HG03097 (cell line): ENCODE measurements at regions not wholly inside any gene's neighbourhood (a gene's known extent, or its start where the extent isn't known, plus 50 kb on each side); places are given as distances from the start of the nearest gene placed in this dataset.

Source experiments
- ATAC-seq: cut with Tn5 transposase; IDR thresholded peaks from one replicate; pipeline ENCODE4 v1.9.1; 2021; ENCODE audit not compliant: unreplicated experiment, low FRiP score

GRCh38 chr9:27990524-27990923, 417.2 kb upstream of the C9orf72 start:
- no peak for ATAC-seq

- no peak for ATAC-seq
These were observed 417.9 kb upstream of the C9orf72 start for GRCh38 chr9:27991221-27991620.

DNA sequence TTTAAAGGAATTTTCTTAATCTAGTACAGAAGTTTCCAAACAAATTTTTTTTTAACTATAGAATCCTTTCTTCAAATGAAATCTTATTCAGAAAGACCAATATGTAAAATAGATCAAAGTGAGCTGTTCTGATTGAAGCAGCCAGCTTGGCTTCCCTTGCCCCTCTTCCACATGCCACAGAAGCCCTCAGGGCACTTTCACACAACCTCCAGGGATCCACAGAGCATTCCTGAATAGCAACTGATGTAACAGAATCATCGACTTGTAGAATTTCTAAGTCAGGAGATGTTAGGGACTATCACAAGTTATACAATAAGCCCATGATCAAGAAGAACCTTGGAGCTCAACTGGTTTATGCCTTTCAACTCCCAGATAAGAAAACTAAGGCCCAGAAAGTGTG, 427.8 kb upstream of the C9orf72 start:
- ATAC-seq, result no peak

GRCh38 chr9:28004900-28005299, 431.6 kb upstream of the C9orf72 start:
- ATAC-seq, result no peak

GRCh38 chr9:28005779-28006178, 432.5 kb upstream of the C9orf72 start:
- no peak for ATAC-seq

DNA sequence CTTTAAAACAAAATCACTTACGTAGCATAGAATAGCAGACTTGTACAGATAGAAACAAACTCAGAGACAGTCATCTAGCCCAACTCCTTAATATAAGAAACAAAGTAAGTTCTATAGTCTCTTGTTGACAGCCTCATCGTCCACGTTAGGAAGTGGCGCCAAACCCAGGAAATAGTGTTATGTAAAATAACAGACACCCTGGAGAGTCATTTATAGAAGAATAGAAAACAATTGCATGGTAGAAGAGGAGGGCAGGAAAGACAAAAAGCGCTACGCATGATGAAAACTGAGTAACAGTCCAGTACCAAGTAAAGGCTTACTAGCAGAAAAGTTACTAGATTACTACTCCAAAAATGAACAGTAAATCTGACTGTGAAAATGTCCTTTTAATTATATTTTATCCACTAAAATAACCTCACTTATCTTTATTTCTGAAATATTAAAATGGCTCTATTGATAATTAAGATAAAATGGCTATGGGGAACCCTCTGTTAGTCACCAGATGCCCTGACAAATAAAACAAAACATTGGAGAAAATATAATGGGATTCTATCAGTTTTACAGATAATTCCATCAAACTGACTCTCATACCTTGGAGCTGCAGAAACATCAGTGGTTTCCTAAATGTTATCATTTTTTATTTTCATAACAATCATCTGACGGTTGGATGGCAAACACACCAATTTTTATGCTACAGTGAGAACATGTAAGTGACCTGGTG, 434.0 kb upstream of the C9orf72 start:
- no peak for ATAC-seq

DNA sequence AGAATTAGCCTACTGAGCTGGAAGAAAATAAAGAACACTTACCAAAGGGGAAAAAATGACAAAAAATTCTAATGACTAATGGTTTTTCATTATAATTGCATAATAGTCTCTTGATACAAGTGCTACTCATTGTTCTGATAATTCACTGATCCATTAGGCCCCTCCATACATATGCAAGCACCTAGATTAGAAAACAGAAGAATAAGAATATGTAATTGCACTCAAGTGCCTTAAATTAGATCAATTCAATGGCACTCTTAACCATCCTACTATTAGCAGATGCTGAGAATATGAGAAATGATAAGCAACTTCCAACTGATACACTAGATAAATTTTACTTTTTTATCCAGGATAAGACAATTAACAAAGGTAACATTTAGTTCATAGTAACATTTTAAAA, 440.9 kb upstream of the C9orf72 start:
- ATAC-seq, result no peak

DNA sequence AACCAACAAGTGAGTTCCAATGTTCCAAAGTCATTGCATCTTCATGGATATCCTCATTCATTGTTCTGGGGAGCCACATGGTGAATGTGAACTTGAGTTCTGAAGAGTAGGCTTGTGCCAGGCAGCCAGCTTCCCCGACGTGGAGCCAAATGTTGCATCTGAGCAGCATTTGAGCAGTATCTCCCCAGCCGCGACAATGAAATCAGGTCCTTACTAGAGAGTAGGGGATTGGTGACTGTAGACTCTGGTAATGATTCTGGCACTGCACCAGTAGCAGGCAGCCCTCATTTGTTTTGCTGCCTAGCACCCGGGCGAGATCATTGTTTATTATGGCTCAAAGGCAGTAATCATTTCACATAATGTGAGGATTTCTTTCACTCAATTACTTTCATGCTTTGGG, 451.4 kb upstream of the C9orf72 start:
- no peak for ATAC-seq

DNA sequence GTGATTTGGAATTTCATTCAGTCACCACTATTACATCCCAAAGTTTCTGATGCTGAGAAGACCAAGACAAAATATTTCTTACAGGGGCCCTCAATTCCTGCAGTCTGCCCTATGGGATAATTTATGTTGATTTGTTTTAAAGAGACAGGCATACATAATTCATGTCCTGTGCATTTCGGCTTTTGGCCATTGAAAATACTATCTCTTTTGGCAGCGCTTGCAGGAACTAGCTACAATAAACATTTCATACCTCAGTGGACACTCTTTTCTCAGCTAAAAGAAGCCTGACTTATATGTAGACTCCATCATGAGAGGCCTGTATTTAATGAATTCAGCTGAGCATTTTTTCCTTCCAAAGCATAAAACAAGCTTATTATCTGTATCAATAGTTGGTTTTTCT, 451.9 kb upstream of the C9orf72 start:
- no peak for ATAC-seq

- ATAC-seq, result no peak
These were observed 458.4 kb upstream of the C9orf72 start for GRCh38 chr9:28031521-28032267.

DNA sequence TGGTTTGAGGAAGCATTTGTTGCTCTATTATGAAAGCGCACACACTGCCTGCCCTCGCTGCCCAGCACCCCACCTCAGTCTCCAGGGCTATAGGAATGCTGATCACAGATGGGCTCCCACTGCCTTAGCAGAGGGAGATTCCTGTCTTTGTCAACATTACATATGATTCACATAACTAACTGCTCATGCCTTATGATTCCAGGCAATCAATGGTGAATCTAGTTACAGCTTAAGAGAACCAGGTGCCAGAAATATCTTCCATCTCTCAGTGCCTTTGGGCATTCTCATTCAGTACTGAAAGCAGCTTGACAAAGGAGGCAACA, 458.9 kb upstream of the C9orf72 start:
- no peak for ATAC-seq

DNA sequence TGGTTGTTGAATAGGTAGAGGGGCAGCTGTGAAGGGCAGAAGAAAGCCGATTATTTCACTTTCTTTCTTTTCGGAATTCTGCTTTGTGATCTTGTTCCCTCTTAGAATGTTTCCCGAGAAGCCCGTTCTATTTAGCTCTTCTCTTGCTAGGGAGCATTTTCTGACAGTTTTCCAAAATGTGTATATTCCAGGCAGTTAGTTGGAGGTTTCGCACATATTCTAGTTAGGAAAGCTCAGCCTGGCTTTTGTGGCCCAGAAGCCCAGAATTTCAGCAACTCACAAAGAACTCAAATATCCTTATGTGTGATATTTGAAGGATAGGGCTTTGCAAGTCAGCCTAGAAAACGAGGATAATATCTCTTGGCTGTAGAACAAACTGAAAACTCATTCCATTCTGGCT, 461.0 kb upstream of the C9orf72 start:
- ATAC-seq, result no peak

GRCh38 chr9:28037968-28038367, 464.7 kb upstream of the C9orf72 start:
- ATAC-seq, result no peak

- no peak for ATAC-seq
These were observed 471.8 kb upstream of the C9orf72 start for GRCh38 chr9:28045051-28045450.

GRCh38 chr9:28050046-28050445, 476.8 kb upstream of the C9orf72 start:
- ATAC-seq, result no peak

GRCh38 chr9:28050941-28051340, 477.7 kb upstream of the C9orf72 start:
- ATAC-seq, result no peak

- ATAC-seq, result no peak
These were observed 478.6 kb upstream of the C9orf72 start for GRCh38 chr9:28051559-28052503.

- no peak for ATAC-seq
These were observed 480.0 kb upstream of the C9orf72 start for GRCh38 chr9:28053096-28053777.

DNA sequence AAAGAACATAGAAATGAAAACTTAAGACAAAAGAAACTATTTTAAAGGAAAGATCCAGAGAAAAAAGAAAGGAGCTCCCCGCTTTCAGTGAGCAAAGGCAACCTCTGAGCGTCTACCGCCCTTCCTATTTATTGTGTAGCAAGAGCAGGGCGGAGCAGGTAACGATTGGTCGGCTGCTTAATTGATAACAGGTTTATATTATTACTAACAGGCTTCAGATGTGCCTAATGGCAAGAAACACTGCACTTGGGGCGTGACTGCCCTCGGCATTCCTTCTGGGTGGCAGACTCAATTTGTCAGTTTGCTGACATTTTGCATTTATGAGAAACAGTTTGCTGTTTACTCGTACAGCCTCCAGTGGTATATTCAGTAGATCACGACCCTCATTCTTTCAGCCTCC, 482.7 kb upstream of the C9orf72 start:
- ATAC-seq, result no peak

GRCh38 chr9:28056466-28056865, 483.2 kb upstream of the C9orf72 start:
- ATAC-seq, result no peak

DNA sequence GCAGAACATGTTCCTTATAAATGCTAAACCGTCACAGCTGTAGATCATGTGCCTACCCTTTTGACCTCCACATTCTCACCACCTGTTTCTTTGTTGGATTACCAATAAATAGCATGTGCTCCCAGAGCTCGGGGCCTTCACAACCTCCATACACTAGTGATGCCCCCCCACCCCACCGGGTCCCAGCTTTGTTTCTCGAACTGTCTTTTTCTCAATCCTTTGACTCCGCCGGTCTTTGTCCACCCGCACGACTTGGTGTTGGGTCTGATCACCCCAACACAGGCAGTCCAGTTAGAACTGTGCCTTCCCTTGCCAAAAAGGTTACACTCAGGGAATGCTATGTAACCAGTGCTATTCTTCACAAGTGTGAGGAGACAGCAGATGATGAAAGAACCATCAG, 485.9 kb upstream of the C9orf72 start:
- ATAC-seq, result no peak
